ENCODE measurements at regions not wholly inside any gene's neighbourhood (a gene's known extent, or its start where the extent isn't known, plus 50 kb on each side); places are given as distances from the start of the nearest gene placed in this dataset.

- DNase-seq, result peak; percentile 30
- WGBS, 2 donors, result 33 to 50% methylated on average over 6 of the region's 6 CpGs
- intact Hi-C loops (cut with DNase I; ENCODE audit: low total_unique reads), result no loop called here
These were observed 185.9 kb upstream of the ATP1B1 start for GRCh38 chr1:168920456-168921094.

GRCh38 chr1:168921629-168922028, 184.9 kb upstream of the ATP1B1 start:
- Histone ChIP-seq H3K27me3 (no peaks in the 10 kb centered on the region), H3K27ac (no peak overlapping the region), H3K4me3 (no peak overlapping the region), H3K9me3 (no peaks in the 10 kb centered on the region), H3K36me3 (ENCODE audit: low read depth, missing control alignments) (no peaks in the 10 kb centered on the region), H3K4me1 (peaks cover 6% of the 10 kb centered on the region)
- DNase-seq, result no peak
- TF ChIP-seq POLR2A (IDR thresholded peaks at IDR 0.05) (no peak), CTCF (IDR thresholded peaks at IDR 0.05) (no peak)
- WGBS, 2 donors, result 84% methylated on average over 3 of the region's 3 CpGs
- intact Hi-C loops (cut with DNase I; ENCODE audit: low total_unique reads), result no loop called here

More at GRCh38 chr1:168920456-168921094, 185.9 kb upstream of the ATP1B1 start:
- TF ChIP-seq CTCF (IDR thresholded peaks at IDR 0.05) (no peak), POLR2A (IDR thresholded peaks at IDR 0.05) (no peak)
- Histone ChIP-seq H3K4me3 (no peak overlapping the region), H3K9me3 (no peaks in the 10 kb centered on the region), H3K36me3 (ENCODE audit: low read depth, missing control alignments) (no peaks in the 10 kb centered on the region), H3K4me1 (peaks cover 6% of the 10 kb centered on the region), H3K27ac (peak overlapping the region in 1 of 2 donors; percentile 45), H3K27me3 (no peaks in the 10 kb centered on the region)

GRCh38 chr1:168923521-168924136, 182.9 kb upstream of the ATP1B1 start:
- H3K4me3 ChIP-seq, result no peak overlapping the region
- 79 to 82% methylated on average over 3 of the region's 3 CpGs for WGBS, 2 donors
- intact Hi-C loops (cut with DNase I; ENCODE audit: low total_unique reads), result no loop called here

GRCh38 chr1:168924976-168925375, 181.5 kb upstream of the ATP1B1 start:
- H3K36me3 ChIP-seq (ENCODE audit: low read depth, missing control alignments), result no peaks in the 10 kb centered on the region
- H3K27ac ChIP-seq, result no peak overlapping the region
- no peak overlapping the region for H3K4me3 ChIP-seq
- WGBS, 2 donors, result 83 to 89% methylated on average over 1 of the region's 1 CpG
- H3K4me1 ChIP-seq, result peaks cover 6% of the 10 kb centered on the region
- TF ChIP-seq CTCF (IDR thresholded peaks at IDR 0.05) (no peak), POLR2A (IDR thresholded peaks at IDR 0.05) (no peak)
- no peaks in the 10 kb centered on the region for H3K27me3 ChIP-seq
- intact Hi-C loops (cut with DNase I; ENCODE audit: low total_unique reads), result no loop called here
- H3K9me3 ChIP-seq, result no peaks in the 10 kb centered on the region
- DNase-seq, result no peak

More at GRCh38 chr1:168923521-168924136, 182.9 kb upstream of the ATP1B1 start:
- no peak for DNase-seq
- H3K4me1 ChIP-seq, result peaks cover 6% of the 10 kb centered on the region
- no peaks in the 10 kb centered on the region for H3K27me3 ChIP-seq
- TF ChIP-seq CTCF (IDR thresholded peaks at IDR 0.05) (no peak), POLR2A (IDR thresholded peaks at IDR 0.05) (no peak)
- H3K36me3 ChIP-seq (ENCODE audit: low read depth, missing control alignments), result no peaks in the 10 kb centered on the region
- H3K9me3 ChIP-seq, result no peaks in the 10 kb centered on the region
- H3K27ac ChIP-seq, result no peak overlapping the region

- no peak for DNase-seq
- intact Hi-C loops (cut with DNase I; ENCODE audit: low total_unique reads), result no loop called here
- Histone ChIP-seq H3K9me3 (no peaks in the 10 kb centered on the region), H3K4me1 (peaks cover 1% of the 10 kb centered on the region), H3K4me3 (no peak overlapping the region), H3K27me3 (no peaks in the 10 kb centered on the region), H3K36me3 (ENCODE audit: low read depth, missing control alignments) (no peaks in the 10 kb centered on the region), H3K27ac (no peak overlapping the region)
- 82 to 92% methylated on average over 3 of the region's 3 CpGs for WGBS, 2 donors
- TF ChIP-seq POLR2A (IDR thresholded peaks at IDR 0.05), result no peak
- TF ChIP-seq CTCF (IDR thresholded peaks at IDR 0.05), result no peak
These were observed 180.3 kb upstream of the ATP1B1 start for GRCh38 chr1:168926236-168926635.

All from testis (tissue), 2 donors.